DMS53 treated with DMSO at 0.1 percent for 48 hours (cell line): ENCODE measurements at regions not wholly inside any gene's neighbourhood (a gene's known extent, or its start where the extent isn't known, plus 50 kb on each side); places are given as distances from the start of the nearest gene placed in this dataset.

ENCODE experiments used
- DNase-seq: peaks from one replicate; lab custom pipeline; 2025; ENCODE audit not compliant: unreplicated experiment; lab: John Stamatoyannopoulos, UW

DNA sequence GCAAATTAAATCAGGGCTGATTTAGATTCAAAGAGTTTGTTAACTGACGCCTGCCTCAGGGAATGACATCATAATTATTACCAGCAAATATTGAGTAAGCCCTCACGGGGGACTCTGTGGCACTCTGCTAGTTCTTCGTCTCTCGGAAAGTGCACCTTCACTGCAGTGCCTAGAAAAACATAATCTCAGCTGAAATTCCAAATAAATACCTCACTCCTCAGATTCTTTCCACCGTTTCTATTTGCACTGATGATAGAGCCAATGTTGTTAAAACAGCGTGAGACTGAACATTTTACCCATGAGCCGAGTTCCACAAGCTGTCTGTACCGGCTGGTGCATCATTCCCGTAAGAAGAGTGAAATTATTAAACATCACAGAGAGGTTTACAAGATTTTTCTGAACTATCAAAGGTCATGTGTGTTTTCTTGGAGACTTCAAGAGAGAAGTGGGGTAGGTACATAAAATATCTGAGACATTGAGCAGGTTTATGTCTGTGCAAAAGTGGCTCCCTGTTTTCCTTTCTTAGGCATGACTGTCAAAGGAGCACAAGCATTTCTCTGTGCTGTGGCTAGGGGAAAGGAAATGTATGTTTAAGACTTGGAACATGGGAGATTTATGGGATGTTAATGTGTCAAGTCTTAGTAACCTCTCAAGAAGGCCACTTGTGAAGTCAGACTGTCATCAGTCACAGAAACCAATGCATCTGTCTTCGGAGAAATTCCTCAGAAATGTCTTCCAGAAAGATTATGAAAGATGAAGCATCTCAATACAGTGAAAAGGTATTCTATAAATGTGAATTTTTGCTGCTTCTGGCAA, 119.6 kb downstream of the CBLL2 start:
- DNase-seq, result no peak

DNA sequence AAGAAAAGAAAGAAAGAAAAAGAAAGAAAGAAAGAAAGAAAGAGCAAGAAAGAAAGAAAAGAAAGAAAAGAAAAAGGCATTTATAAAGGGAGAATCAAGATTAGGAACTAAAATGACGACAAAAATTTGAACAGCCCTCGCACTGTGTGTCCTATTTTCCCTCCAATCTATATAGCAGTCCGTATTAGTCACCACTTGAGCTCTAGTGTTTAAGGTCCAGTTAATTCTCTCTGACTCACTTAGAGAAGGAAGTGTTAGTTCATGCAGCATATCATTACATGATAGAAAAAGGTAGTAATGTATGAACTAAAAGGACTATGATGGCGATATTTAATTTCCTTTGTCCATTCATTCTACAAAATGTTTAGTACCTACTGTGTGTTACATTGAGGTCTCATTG, 122.7 kb downstream of the CBLL2 start:
- peak; percentile 89 for DNase-seq

DNA sequence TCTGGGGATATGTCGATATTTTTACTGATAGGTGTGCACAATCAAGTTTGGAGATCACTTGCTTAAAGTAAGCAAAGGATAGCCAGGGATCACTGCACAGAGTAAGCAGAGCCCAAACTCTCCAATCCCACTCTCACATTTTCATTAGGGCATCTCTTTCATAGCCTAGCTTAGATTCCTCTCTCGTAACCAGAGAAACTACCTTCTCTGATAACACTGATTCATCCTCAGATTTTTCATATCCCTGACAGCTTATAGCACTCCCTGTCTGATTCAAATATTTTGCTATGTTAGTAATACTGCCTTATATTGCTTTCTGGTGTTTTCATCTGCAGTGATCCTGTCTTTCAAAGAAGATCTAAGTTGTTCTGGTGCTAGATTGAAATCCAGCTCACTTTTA, 123.7 kb downstream of the CBLL2 start:
- DNase-seq, result no peak

DNA sequence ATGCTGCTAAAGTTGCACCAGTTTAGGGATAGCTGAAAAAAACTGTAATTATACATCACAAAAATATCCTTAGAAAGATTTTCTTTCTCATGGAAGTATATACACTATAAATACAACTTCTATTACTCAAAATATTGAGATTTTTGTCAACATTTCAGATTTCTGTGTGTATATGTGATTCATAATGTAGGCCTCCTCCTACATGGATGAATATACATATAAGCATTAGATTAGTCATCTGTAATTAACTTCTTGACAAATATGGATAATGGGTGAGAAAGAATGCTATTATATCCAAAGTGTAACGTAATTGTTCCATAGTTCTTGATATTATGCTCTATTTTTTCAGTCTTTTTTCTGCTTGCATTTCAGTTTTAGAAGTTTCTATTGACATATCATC, 124.9 kb downstream of the CBLL2 start:
- no peak for DNase-seq

DNA sequence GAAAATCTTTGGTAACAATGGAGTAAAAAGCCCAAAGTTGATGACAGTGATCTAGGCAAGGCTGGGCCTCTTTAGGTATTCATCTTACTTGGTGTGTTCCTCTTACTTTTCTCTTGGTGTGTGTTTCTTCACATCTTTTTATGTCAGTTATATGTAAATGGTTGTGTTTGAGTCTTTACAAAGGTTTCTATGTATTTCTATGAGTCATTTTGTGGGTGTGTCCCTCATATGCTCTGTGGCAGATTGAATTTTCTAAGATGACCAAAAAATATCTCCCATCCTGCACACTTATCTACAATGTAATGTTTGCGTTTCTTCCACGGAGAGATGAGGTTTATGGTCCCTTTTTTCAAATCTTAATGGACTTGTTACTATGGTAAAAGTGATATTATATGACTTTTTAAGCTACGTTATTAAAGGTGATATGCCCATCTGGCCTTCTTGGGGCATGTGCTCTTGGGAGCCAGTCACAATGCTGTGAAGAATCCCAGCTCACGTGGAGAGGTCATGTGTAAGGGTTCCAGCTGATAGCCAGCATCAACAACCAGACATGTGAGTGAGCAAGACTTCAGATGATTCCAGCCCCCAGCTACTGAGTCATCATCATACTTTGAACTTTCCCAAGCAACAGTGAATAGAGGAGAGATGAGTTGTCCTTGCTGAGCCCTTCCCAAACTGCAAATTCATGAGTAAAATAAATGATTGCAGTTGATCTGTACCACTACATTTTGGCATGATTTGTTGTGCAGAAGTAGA, 126.9 kb downstream of the CBLL2 start:
- DNase-seq, result no peak

DNA sequence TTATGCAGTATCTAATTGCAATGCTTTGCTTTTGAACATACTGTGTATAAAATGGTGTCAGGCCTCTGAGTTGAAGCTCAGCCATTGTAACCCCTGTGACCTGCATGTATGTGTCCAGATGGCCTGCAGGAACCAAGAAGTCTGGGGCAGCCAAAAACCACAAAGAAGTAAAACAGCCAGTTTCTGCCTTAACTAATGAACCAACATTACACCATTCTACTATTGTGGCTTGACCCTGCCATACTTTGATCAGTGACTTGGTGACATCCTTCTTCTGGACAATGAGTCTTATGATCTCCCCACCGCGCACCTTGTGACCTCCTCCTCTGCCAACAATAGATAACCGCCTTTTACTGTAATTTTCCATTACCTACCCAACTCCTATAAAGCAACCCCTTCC, 131.6 kb downstream of the CBLL2 start:
- no peak for DNase-seq

DNA sequence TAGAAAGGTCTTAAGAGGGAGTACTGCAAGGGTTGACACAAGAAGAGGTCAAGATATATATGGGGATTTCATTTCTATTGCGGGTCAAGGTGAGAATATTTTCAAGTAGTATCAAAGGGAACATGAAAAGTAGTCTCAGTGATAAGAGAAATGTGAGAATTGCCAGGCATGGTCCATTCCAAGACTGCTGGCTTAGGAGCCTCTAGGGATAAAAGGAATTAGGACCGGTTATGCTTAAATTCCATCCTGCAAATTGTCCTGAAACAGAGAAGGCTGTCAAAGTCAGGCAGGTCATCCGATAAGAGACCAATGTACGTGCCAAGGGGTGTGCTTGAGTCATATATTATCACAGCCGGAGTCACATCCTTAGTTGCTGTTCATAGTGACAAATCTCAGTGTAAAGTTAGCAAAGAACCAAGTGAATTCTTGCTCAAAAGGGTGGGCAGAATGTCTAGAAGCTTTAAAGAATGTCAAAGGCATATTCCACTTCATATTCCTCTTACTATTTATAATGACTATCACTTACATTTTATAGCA, 133.6 kb downstream of the CBLL2 start:
- DNase-seq, result no peak

DNA sequence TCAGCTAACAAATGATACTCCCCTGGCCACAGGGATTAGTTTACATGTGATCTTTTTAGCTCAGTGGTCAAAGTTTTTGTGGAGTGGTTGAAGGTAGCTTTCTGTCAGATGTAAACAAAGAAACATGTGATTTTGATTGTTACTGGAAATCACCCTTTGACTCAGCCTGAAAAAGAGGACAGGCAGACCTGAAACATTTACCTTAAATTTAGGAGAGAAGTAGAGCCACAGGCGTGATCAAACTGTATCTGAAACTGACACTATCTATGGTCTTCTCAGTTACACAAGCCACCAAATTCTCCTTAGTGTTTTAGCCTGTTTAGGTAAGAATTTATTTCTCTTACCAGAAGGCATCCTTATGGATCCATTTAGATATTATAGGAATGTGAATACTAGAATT, 136.7 kb downstream of the CBLL2 start:
- no peak for DNase-seq

DNA sequence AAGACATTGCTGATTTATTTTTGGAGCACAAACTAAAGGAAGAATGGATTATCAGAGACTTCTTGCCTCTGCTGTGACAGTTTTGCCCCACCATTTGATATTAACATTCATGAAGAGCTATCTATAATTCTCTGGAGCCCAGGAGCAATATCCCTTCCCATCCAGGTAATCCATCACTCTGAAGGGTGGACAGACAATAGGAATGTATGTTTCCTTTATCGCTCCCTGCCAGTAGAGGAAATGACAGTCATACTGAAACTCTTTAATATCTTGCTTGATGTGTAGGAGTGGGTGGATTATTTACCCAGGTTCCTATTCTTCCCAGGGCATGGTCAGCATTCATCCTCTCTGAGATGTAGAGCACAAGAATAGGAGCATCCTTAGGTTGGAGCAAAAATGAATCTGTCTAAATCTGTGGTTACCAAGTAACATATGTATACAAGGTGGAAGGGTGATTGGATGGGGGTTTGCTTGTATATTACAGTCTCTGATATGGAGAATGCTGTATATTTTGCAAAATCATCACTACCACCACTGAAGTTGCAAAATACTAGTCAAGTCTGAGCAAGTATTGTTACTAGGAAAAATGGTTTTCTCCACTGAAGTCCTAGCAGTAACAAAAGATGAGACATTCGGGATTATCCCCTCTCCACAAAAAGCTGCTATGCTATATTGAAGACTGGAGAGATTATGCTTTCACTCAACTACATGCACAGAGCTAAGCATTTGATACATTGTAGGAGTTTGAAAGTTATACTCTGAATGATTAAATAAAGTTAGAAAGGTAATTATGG, 151.6 kb downstream of the CBLL2 start:
- DNase-seq, result no peak

DNA sequence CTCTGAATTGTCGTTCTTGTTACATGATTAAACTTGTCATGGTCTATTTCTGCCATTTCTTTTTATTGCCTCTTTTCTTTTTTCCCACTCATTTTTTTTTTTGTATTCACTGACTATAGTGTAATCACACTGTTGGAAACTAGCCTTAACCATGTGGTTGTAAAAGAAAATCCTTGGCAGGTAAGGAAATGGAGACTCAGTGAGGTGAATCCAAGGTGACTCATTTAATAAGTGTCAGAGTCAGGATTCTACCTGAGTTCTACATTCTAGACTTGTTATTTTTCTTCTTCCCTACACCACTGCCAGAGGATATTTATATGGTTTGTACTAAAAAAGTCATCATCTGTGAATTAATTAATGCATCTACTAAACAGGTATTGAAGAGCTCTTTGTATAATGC, 152.2 kb downstream of the CBLL2 start:
- DNase-seq, result no peak

DNA sequence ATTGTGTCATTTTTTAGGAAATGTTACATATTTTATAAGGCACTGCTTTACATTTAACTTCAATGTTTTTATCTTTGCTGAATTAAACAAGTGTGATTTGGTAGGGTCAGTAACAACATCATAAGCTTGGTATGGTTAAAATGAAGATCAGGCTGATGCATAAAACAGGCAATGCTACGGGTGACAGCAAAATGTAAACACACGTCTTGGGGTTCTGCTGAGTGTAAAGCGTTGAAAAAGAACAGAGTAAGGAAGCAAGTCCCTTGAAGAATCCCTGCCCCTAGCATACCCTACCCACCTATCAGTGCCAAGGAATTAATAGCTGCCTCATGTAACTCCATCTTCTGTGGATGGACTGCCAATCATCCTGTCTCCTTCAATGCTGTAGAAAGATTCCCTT, 157.0 kb downstream of the CBLL2 start:
- no peak for DNase-seq

DNA sequence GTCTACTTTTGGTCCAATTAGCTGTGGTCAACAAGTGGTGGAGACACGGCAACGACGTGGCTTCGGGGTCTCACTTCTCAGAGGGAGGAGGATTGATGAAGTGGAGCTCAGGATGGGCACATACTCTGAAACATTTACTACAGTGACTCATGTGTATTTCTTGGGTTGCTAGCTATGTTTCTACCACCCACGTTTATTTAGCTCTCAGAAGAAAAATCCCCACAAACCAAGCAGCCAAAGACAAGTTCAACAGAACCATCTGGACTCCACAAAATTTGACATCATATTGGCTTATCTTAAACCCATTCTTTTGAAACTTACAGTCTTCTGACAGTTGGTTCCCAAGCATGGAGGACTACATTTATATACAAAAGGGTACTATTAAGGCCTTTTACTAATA, 158.0 kb downstream of the CBLL2 start:
- no peak for DNase-seq

DNA sequence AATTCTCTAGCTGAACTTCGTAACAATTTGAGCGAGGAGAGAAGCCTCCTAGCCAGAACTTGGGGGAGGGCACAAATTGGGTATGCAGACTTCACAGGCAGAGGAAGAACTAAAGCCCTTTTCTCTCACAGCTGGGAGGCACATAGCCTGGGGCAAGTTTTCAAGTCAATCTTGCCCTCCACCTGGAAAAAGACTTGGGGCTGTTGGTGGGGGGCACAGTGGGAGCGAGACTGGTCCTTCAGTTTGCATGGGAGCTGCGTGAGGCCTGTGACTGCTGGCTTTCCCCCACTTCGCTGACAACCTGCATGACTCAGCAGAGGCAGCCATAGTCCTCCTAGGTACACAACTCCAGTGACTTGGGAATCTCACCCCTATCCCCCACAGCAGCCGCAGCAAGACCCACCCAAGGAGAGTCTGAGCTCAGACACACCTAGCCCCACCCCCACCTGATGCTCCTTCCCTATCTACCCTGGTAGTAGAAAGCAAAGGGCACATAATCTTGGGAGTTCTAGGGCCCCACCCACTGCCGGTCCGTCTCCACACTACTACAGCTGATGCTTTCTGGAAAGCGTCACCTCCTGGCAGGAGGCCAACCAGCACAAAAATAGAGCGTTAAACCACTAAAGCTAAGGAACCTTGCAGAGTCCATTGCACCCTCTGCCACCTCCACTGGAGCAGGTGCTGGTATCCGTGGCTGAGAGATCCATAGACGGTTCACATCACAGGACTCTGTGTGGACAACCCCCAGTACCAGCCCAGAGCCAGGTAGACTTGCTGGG, 160.8 kb downstream of the CBLL2 start:
- DNase-seq, result no peak

DNA sequence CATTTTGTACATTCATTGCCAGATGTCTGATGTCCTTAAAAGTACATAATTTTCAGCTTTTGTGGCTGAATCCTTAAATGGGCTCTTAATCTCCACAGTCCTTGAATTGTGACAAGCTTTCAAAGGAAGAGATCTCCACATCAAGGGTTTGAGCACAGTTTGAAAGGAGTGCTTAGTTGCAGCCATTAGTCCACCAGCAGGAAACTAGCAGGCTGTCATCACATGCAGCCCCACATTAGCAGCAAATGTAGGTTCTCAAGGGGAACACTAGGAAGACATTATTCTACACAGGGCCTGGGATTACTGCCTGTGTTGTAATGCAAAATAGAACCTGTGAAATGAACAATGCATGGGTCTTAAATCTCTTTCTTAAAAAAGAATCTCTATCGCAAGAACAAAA, 173.2 kb downstream of the CBLL2 start:
- DNase-seq, result no peak

DNA sequence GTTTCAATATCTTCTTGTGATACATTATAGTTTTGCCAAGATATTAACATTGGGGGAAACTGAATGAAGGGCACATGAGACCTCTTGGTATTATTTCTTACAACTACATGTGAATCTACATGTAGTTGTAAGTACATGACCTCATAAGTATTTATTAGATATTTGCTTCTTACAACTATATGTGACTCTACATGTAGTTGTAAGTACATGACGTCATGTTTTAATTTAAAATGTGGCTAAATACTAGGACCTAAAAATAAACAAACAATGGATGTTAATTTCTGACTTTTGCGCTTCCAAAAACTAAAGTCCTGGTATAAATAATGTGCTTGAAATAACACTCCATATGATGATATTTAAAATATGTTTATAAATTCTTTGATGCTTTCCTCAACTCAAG, 190.2 kb downstream of the CBLL2 start:
- DNase-seq, result no peak

DNA sequence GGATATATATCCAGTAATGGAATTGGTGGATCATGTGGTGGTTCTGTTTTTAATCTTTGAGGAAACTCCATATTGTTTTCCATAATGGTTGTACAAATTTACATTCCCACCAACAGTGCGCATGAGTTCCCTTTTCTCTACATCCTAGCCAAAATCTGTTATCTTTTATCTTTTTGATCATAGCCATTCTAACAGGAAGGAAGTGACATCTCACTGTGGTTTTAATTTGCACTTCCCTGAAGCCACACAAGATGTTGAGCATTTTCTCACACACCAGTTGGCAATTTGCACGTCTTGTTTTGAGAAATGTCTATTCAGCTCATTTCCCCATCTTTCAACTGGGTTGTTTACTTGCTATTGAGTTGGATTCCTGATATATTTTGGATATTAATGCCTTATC, 194.9 kb downstream of the CBLL2 start:
- DNase-seq, result no peak

DNA sequence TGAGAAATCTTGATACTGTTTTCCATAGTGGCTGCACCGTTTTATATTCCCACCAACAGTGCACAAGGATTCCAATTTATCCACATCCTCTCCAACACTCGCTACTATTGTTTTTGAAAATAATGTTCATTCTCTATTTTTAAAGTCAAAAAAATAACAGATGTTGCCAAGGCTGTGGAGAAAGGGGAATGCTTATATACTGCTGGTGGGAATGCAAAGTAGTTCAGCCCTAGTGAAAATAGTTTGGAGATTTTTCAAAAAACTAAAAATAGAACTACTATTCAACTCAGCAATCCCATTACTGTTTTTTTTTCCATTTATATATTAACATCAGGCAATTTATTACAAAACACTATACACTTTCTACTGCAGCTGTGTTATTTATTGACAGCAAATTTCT, 208.7 kb downstream of the CBLL2 start:
- DNase-seq, result no peak

DNA sequence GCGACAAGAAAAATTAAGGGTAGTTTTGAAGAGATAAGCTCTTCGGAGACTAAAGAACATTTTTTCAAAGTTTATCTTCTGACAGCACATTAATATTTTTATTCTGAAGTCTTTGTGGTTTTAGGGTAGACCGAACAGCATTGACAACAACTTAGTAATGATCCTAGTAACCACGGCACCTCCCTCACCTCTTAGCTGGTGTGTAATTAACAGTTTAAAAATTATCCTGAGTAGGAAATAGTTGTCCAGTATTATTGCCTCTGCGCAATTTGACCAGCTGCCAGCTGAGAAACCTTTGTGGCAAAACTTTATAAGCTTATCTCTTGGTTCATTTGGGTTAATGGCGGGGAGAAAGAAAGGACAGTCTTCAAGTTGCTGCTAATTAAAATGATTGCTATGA, 213.6 kb downstream of the CBLL2 start:
- no peak for DNase-seq

DNA sequence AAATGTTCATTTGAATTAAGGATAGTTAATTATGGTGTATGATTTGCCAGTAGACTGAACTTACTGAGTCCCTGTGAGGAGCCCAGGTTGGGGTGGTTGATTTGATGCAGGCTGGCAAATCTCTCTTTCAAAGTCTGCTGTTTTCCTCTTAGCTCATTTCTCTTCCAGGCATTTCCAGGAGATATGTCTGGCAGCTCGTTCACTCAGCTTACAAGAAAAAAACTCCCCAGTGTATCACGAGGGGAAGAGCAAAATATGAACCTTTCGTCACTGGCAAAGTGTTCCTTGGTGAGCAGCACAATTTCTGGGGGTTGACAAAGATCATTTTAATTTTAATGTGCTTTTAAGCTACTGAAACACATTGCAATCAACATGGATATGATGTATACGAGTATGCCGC, 244.2 kb downstream of the CBLL2 start:
- no peak for DNase-seq

DNA sequence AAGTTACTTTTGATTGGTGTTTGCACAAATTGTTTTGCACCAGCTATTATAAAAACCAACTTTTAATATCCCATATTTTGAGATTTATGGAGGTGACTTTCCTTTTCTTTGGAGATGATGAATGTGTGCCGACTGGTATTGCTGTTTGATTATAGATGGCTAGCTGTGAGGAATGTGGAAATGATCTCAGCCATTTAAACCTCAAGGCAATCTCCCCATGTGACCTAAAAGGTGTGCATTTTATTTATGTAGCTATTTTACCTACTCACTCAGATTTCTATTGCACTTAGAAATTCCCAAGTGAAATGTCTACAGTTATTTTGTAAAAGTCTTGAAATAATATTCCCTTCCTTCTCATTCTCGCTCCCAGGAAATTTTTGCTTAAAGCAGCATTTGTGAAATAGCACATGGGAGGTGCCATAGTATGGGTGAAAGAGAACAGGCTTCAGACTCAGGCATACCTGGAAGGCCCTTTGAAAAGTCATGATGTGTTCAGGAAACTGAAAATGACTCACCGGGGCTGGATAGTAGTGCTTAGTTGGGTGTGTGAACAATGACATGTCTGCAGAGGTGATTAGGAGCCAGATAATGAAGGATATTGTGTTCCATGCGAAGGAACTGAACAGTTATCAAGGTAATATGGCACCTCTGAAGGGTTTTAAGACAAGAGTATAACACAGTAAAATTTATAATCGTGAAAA, 247.6 kb downstream of the CBLL2 start:
- no peak for DNase-seq
